Endothelial cell of umbilical vein (primary cell): ENCODE measurements at regions not wholly inside any gene's neighbourhood (a gene's known extent, or its start where the extent isn't known, plus 50 kb on each side); places are given as distances from the start of the nearest gene placed in this dataset.

Experiments
- BruUV-seq: library from RNA; stranded (reverse); fragments of 400-500 nt; replicated peaks from 2 replicates; lab custom pipeline; 2021; lab: Mats Ljungman, UMichigan
- CTCF ChIA-PET: fragments of 300-600, 350-600 bp; sonication (Branson Sonifier 250); formaldehyde crosslinking; loops from one replicate; lab custom pipeline; 2021; ENCODE audit warnings: antibody characterized with exemption, inconsistent platforms; lab: Charles Lee
- POLR2A ChIA-PET: fragments of 300-600, 350-600 bp; sonication (Branson Sonifier 250); formaldehyde crosslinking; loops from one replicate; lab custom pipeline; 2021; ENCODE audit warnings: antibody characterized with exemption, inconsistent platforms; lab: Charles Lee
- DNase-seq: peaks from one replicate; pipeline ENCODE4 v3.0.0-alpha.2; 2011; ENCODE audit warnings: low read depth, low spot score
- FAIRE-seq: peaks from 2 replicates; lab custom pipeline; 2011; peaks lifted over from hg19 to GRCh38; lab: Jason Lieb, UNC
- H2AFZ ChIP-seq: 2 replicates; pipeline ENCODE4 v1.6.0; 2012; ENCODE audit warnings: low read depth, low read length, control low read depth, inconsistent platforms
- H3K27ac ChIP-seq: 2 replicates; pipeline ENCODE4 v1.5.1; 2011; ENCODE audit warnings: low read depth, mild to moderate bottlenecking, control low read depth, low read length, moderate library complexity; ENCODE audit not compliant: insufficient read depth
- H3K27me3 ChIP-seq, 2 experiments: 2 replicates each; pipeline versions ENCODE4 v1.6.0 to v1.6.1; 2011; ENCODE audit warnings: low read length in 2 of 2, mixed read lengths in 1 of 2; ENCODE audit not compliant: control insufficient read depth in 2 of 2, insufficient read depth in 2 of 2
- H3K36me3 ChIP-seq, 2 experiments: 2 replicates in 1 of 2; 3 replicates in 1 of 2; pipeline ENCODE4 v1.5.1; 2011; ENCODE audit warnings: low read length in 2 of 2, mild to moderate bottlenecking in 1 of 2, moderate library complexity in 1 of 2; ENCODE audit not compliant: control insufficient read depth in 2 of 2, insufficient read depth in 2 of 2; ENCODE audit errors: extremely low read depth in 1 of 2
- H3K4me1 ChIP-seq: 3 replicates; pipeline ENCODE4 v1.5.1; 2011; ENCODE audit warnings: mild to moderate bottlenecking, low read length; ENCODE audit not compliant: control insufficient read depth, insufficient read depth; ENCODE audit errors: extremely low read depth
- H3K4me2 ChIP-seq: 2 replicates; pipeline ENCODE4 v1.6.1; 2011; ENCODE audit warnings: low read length, control low read depth, mixed read lengths; ENCODE audit not compliant: insufficient read depth
- H3K4me3 ChIP-seq, 3 experiments: fragments of 200-600 bp in 1 of 3; sonication (generic), shearing (Covaris generic) in 1 of 3; replicated peaks in 1 of 3; 2 replicates each; pipeline ENCODE4 v1.5.1; 2011 to 2016; ENCODE audit warnings: control low read depth in 3 of 3, low read length in 3 of 3, mild to moderate bottlenecking in 2 of 3, inconsistent platforms in 1 of 3, low read depth in 1 of 3, moderate library complexity in 1 of 3; ENCODE audit not compliant: insufficient read depth in 1 of 3
- H3K79me2 ChIP-seq: 2 replicates; pipeline ENCODE4 v1.6.0; 2012; ENCODE audit warnings: low read length, inconsistent platforms; ENCODE audit not compliant: control insufficient read depth, insufficient read depth
- H3K9ac ChIP-seq: replicated peaks from 2 replicates; pipeline ENCODE3; 2011; ENCODE audit warnings: low read length, control low read depth; ENCODE audit not compliant: insufficient read depth; ENCODE audit errors: extremely low read depth
- H3K9me1 ChIP-seq: replicated peaks from 3 replicates; pipeline ENCODE4 v1.6.0; 2011; ENCODE audit warnings: mild to moderate bottlenecking, low read length; ENCODE audit not compliant: control insufficient read depth, insufficient read depth; ENCODE audit errors: extremely low read depth
- H3K9me3 ChIP-seq: replicated peaks from 2 replicates; pipeline ENCODE4 v1.5.1; 2012; ENCODE audit warnings: low read length, inconsistent platforms; ENCODE audit not compliant: control insufficient read depth, insufficient read depth
- H4K20me1 ChIP-seq: replicated peaks from 2 replicates; pipeline ENCODE3; 2011; ENCODE audit warnings: mild to moderate bottlenecking, low read length; ENCODE audit not compliant: control insufficient read depth, insufficient read depth; ENCODE audit errors: extremely low read depth
- EZH2 ChIP-seq: IDR thresholded peaks from 2 replicates; pipeline ENCODE4 v1.6.1; 2012; ENCODE audit warnings: borderline replicate concordance, low read depth, mild to moderate bottlenecking, moderate library complexity, low read length, inconsistent platforms; ENCODE audit not compliant: severe bottlenecking
- GATA2 ChIP-seq: IDR thresholded peaks from 2 replicates; pipeline ENCODE4 v1.7.0; 2011; ENCODE audit warnings: low read depth, mild to moderate bottlenecking, moderate library complexity, mixed read lengths, low read length; ENCODE audit not compliant: insufficient read length, insufficient read depth
- JUN ChIP-seq: IDR thresholded peaks from 2 replicates; pipeline ENCODE4 v1.6.1; 2011; ENCODE audit warnings: borderline replicate concordance, low read depth; ENCODE audit not compliant: insufficient read length, insufficient read depth
- POLR2AphosphoS5 ChIP-seq: IDR thresholded peaks from 2 replicates; pipeline ENCODE4 v1.6.1; 2012; ENCODE audit warnings: low read depth, mild to moderate bottlenecking, control low read depth, low read length, moderate library complexity; ENCODE audit not compliant: insufficient read depth
- dilution Hi-C: fragments of 300-500 bp; cut with MboI; formaldehyde crosslinking; loops from one replicate; pipeline ENCODE4 v1.15.0; 2019; ENCODE audit warnings: low sequenced_read_pairs; ENCODE audit not compliant: extremely low pct_ligation_motif_present
- intact Hi-C: fragments of 100-400 bp; cut with micrococcal nuclease; formaldehyde crosslinking; loops from one replicate; pipeline ENCODE4 v1.10.0; 2022
- TF ChIP-seq, protein P1 (sequence below), 2 donors: IDR thresholded peaks; 1 replicate in 1 of 2; 2 replicates in 1 of 2; pipeline ENCODE4 v1.5.1; 2011; ENCODE audit warnings: low read length in 2 of 2, mild to moderate bottlenecking in 2 of 2, moderate library complexity in 2 of 2, control low read depth in 1 of 2, inconsistent platforms in 1 of 2, low read depth in 1 of 2; ENCODE audit not compliant: insufficient read depth in 1 of 2; ENCODE audit errors: extremely low read depth in 1 of 2

DNA sequence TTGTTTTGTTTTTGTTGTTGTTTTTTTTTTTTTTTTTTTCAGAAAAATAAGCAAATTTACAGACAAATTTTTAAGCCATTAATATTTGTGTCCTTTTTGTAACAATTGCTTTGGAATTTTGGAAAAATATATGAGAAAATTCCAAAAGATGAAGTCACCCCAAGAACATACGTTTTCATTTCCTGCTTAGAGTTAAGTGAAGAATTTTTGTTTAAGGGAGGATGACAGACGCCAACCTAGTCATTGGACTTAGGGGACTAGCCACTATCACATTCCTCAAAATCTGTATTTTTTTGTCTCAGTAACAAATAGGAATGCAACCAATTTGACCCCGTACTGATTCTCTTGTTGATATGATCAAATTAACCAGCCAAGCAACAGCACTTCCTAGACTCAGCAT lies 433.9 kb upstream of the SLC30A5 start:
- dilution Hi-C loops (no loop called here), intact Hi-C loops (no loop called here)
- Histone ChIP-seq H2AFZ (no peak overlapping the region), H3K4me2 (no peak overlapping the region), H3K36me3 (no peaks in the 10 kb centered on the region), H3K9me1 (no peaks in the 10 kb centered on the region), H3K4me3 (no peak overlapping the region), H3K27me3 (no peaks in the 10 kb centered on the region), H3K9ac (no peak overlapping the region), H3K9me3 (no peaks in the 10 kb centered on the region), H3K27ac (no peak overlapping the region), H3K79me2 (no peaks in the 10 kb centered on the region), H3K4me1 (no peaks in the 10 kb centered on the region), H4K20me1 (no peaks in the 10 kb centered on the region)
- no peak for FAIRE-seq
- no TSS peak for BruUV-seq
- CTCF ChIA-PET: interaction anchor here (3.3 kb wide), 1 partner anchor 374 kb away, joined by 16 read pairs; no protein-coding TSS in a partner anchor
- no peak for DNase-seq
- POLR2A ChIA-PET: no interaction called here
- no peak for TF ChIP-seq GATA2

- CTCF ChIA-PET: interaction anchor here (3.3 kb wide), 1 partner anchor 375 kb away, joined by 16 read pairs; no protein-coding TSS in a partner anchor
- DNase-seq (no peak), FAIRE-seq (no peak)
- dilution Hi-C loops (no loop called here), intact Hi-C loops (no loop called here)
- Histone ChIP-seq H3K27me3 (no peaks in the 10 kb centered on the region), H3K4me1 (no peaks in the 10 kb centered on the region), H3K36me3 (no peaks in the 10 kb centered on the region), H3K4me2 (no peak overlapping the region), H3K9me3 (no peaks in the 10 kb centered on the region), H3K27ac (no peak overlapping the region), H3K4me3 (no peak overlapping the region), H3K9ac (no peak overlapping the region), H2AFZ (no peak overlapping the region), H4K20me1 (no peaks in the 10 kb centered on the region), H3K9me1 (no peaks in the 10 kb centered on the region), H3K79me2 (no peaks in the 10 kb centered on the region)
- no peak for TF ChIP-seq POLR2AphosphoS5
- TF ChIP-seq JUN: no peak
- TF ChIP-seq EZH2: no peak
- no peak for TF ChIP-seq GATA2
- TF ChIP-seq, protein P1, sequence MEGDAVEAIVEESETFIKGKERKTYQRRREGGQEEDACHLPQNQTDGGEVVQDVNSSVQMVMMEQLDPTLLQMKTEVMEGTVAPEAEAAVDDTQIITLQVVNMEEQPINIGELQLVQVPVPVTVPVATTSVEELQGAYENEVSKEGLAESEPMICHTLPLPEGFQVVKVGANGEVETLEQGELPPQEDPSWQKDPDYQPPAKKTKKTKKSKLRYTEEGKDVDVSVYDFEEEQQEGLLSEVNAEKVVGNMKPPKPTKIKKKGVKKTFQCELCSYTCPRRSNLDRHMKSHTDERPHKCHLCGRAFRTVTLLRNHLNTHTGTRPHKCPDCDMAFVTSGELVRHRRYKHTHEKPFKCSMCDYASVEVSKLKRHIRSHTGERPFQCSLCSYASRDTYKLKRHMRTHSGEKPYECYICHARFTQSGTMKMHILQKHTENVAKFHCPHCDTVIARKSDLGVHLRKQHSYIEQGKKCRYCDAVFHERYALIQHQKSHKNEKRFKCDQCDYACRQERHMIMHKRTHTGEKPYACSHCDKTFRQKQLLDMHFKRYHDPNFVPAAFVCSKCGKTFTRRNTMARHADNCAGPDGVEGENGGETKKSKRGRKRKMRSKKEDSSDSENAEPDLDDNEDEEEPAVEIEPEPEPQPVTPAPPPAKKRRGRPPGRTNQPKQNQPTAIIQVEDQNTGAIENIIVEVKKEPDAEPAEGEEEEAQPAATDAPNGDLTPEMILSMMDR (IDR thresholded peaks at IDR 0.05; ENCODE audit: extremely low read depth in 1 of 2, insufficient read depth in 1 of 2, low read depth in 1 of 2, low read length in 2 of 2): peak; percentile 8 to 24
- POLR2A ChIA-PET: no interaction called here
- BruUV-seq: no TSS peak
These were observed 432.6 kb upstream of the SLC30A5 start for GRCh38 chr5:68661237-68661636.
